ENCODE measurements at regions not wholly inside any gene's neighbourhood (a gene's known extent, or its start where the extent isn't known, plus 50 kb on each side); places are given as distances from the start of the nearest gene placed in this dataset.

- TF ChIP-seq, protein P1, sequence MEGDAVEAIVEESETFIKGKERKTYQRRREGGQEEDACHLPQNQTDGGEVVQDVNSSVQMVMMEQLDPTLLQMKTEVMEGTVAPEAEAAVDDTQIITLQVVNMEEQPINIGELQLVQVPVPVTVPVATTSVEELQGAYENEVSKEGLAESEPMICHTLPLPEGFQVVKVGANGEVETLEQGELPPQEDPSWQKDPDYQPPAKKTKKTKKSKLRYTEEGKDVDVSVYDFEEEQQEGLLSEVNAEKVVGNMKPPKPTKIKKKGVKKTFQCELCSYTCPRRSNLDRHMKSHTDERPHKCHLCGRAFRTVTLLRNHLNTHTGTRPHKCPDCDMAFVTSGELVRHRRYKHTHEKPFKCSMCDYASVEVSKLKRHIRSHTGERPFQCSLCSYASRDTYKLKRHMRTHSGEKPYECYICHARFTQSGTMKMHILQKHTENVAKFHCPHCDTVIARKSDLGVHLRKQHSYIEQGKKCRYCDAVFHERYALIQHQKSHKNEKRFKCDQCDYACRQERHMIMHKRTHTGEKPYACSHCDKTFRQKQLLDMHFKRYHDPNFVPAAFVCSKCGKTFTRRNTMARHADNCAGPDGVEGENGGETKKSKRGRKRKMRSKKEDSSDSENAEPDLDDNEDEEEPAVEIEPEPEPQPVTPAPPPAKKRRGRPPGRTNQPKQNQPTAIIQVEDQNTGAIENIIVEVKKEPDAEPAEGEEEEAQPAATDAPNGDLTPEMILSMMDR (conservative IDR thresholded peaks at IDR 0.05 in 1 of 2, IDR thresholded peaks at IDR 0.05 in 1 of 2; ENCODE audit: low read depth in 1 of 2, low read length in 2 of 2), result no peak
- TF ChIP-seq EZH2 (IDR thresholded peaks at IDR 0.05; ENCODE audit: low read length, missing control alignments), result no peak
Measured at GRCh38 chr15:54810031-54810430, 386.7 kb downstream of the RSL24D1 start.

All from fibroblast of lung (primary cell).